ENCODE measurements at regions not wholly inside any gene's neighbourhood (a gene's known extent, or its start where the extent isn't known, plus 50 kb on each side); places are given as distances from the start of the nearest gene placed in this dataset.

DNA sequence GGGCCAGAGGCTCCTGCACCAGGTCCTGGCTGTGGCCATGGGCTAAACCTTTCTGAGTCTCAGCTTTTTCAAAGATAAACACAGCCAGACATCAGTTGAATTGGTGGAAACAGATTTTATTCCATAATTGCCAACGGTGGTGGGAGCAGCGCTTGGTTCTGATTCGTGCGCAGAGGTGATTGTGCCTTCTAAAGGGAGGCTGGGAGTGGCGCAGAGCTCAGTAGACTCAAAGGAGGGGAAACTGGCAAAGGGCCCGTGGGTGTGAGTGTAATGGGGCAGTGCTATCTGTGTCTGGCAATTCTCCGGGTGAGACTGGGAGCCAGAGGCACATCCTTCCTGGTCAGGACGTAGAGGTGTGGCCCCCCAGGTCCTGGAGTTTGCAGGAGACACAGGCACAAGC lies 169.4 kb upstream of the PPP1R26 start:
- no peak for TF ChIP-seq POLR2AphosphoS5 (IDR thresholded peaks at IDR 0.05; ENCODE audit: low read depth, low read length)
- no peak for TF ChIP-seq TAF1 (IDR thresholded peaks at IDR 0.05; ENCODE audit: borderline replicate concordance, insufficient read depth, low read length)
